AG09319 (cell line): ENCODE measurements at regions not wholly inside any gene's neighbourhood (a gene's known extent, or its start where the extent isn't known, plus 50 kb on each side); places are given as distances from the start of the nearest gene placed in this dataset.

Source experiments
- DNase-seq: peaks from one replicate; pipeline ENCODE4 v3.0.0-alpha.2; 2010; ENCODE audit warnings: low read depth; ENCODE audit errors: extremely low read depth
- CTCF ChIP-seq: IDR thresholded peaks from 2 replicates; pipeline ENCODE4 v1.5.1; 2011; ENCODE audit warnings: low read depth, mild to moderate bottlenecking, inconsistent platforms, low read length, moderate library complexity

DNA sequence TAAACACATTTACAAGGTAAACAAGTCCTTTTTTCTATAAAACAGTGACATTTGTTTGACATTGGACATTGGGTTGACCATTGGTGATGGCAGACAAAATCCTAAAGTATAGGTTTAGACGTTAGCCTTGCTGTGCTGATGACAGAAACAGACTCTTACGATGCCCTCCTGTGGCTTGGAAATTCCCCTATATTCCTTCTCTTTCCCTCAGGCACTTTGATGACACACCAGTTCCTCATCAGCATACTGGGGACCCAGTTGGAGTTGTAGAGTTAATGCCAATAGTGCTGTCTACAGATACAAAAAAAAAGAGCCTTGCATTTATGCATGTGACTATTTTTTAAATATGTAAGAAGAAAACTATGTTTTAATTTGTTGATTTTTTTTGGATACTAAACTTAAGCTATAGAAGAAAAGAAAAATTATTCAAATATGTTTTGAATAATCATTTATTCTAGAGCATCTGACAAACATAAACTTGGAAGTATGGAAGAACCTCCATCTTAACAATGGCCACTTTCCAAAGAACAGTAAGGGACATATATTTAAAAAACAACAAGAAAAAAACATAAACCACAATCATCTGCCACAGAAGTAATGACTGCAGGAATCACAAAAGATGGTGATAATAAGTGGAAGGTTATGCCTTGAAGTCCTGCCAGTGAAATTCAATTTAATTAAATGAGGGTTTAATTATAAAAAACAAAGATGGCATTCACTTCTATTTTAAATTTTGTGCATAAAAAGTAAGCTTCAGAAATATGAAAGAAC lies 75.6 kb upstream of the SNCAIP start:
- no peak for DNase-seq
- no peak for TF ChIP-seq CTCF

GRCh38 chr5:122237906-122238305 lies 74.1 kb upstream of the SNCAIP start:
- no peak for TF ChIP-seq CTCF
- no peak for DNase-seq

DNA sequence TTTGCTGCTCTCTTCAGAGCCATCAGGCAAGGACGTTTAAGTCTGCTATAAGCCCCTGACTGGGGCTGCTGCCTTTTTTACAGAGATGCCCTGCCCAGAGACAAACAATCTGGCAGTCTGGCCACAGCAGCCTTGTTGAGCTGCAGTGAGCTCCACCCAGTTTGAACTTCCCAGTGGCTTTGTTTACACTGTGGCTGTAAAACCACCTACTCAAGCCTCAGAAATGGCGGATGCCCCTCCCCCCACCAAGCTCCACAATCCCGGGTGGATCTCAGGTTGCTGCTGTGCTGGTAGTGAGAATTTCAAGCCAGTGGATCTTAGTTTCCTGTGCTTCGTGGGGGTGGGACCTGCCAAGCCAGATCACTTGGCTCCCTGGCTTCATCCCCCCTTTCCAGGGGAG lies 59.7 kb upstream of the SNCAIP start:
- TF ChIP-seq CTCF: no peak
- DNase-seq: no peak

GRCh38 chr5:122253794-122254193 lies 58.2 kb upstream of the SNCAIP start:
- no peak for DNase-seq
- TF ChIP-seq CTCF: no peak

DNA sequence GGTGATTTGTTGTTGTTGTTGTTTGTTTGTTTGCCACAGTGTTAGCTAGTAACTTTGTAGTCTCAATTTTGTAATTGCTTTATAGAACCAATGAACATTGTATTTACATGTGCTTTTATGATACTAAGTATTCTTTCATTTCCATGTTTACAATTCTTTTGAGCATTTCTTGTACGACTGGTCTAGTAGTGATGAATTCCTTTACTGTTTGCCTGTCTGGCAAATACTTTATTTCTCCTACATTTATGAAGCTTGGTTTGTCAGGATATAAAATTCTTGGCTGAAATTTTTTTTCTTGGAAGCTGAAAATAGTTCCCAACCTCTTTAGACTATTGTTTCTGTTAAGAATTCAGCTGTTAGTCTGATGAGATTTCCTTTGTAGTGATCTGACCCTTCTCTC lies 55.6 kb upstream of the SNCAIP start:
- TF ChIP-seq CTCF: no peak
- DNase-seq: no peak

DNA sequence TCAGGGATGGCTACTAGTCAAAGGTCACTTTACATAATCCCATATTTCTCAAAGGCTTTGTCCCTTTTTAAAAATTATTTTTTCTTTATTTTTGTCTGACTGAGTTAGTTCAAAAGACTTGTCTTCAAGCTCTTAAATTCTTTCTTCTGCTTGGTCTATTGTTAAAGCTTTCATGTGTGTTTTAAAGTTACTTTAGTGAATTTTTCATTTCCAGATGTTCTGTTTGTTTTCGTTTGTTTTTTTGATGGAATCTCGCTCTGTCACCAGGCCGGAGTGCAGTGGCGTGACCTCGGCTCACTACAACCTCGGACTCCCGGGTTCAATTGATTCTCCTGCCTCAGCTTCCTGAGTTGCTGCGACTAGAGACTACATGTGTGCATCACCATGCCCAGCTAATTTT lies 55.0 kb upstream of the SNCAIP start:
- no peak for DNase-seq
- no peak for TF ChIP-seq CTCF

DNA sequence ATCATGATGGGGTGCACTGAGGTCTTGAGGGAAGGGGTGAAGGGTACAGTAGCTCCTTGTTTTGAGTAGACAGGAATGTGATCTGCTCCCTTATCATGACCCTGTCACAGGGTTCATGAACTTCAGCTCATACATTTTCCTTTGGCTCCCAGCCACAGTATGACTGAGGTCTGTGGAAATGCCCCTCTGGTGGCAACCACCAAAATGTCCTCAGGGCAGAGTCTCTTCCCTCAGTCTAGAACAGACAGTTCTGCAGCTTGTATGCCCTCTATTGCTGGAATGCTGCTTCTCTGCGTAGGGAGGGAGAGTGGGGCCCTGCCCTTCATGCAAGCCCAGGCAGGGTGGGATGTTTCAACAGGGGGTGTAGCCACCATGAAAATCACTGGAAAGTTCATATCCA lies 53.8 kb upstream of the SNCAIP start:
- no peak for DNase-seq
- TF ChIP-seq CTCF: no peak
